GM12878 (cell line): ENCODE measurements at regions not wholly inside any gene's neighbourhood (a gene's known extent, or its start where the extent isn't known, plus 50 kb on each side); places are given as distances from the start of the nearest gene placed in this dataset.

Source experiments
- ATF3 ChIP-seq: IDR thresholded peaks from 2 replicates; pipeline ENCODE4 v1.6.1; 2011; ENCODE audit warnings: low read depth, mild to moderate bottlenecking, low read length, moderate library complexity, borderline replicate concordance; ENCODE audit errors: extremely low read depth
- BCL3 ChIP-seq: IDR thresholded peaks from 2 replicates; pipeline ENCODE4 v1.6.1; 2011; ENCODE audit warnings: borderline replicate concordance, low read depth, mild to moderate bottlenecking, moderate library complexity, low read length; ENCODE audit not compliant: insufficient read depth, poor library complexity, severe bottlenecking
- BRCA1 ChIP-seq: IDR thresholded peaks from 2 replicates; pipeline ENCODE4 v1.6.1; 2011; ENCODE audit warnings: low read depth, low read length, improper control_type of control experiment
- CHD1 ChIP-seq: IDR thresholded peaks from 2 replicates; pipeline ENCODE4 v1.6.1; 2012; ENCODE audit warnings: low read depth, low read length, improper control_type of control experiment
- CTCF ChIP-seq, 3 experiments: IDR thresholded peaks in 2 of 3; conservative IDR thresholded peaks in 1 of 3; 2 replicates each; pipeline ENCODE4 v1.5.1; 2011; ENCODE audit warnings: low read depth in 3 of 3, low read length in 3 of 3, mild to moderate bottlenecking in 3 of 3, control low read depth in 2 of 3, moderate library complexity in 2 of 3, inconsistent platforms in 1 of 3, mixed read lengths in 1 of 3; ENCODE audit not compliant: control insufficient read depth in 2 of 3, insufficient read depth in 1 of 3; ENCODE audit errors: extremely low read depth in 1 of 3
- HDAC6 ChIP-seq: fragments of 200-600 bp; sonication (generic); IDR thresholded peaks from one replicate; pipeline ENCODE4 v1.8.0; 2017; ENCODE audit warnings: antibody characterized with exemption; ENCODE audit not compliant: unreplicated experiment
- MAX ChIP-seq: IDR thresholded peaks from 2 replicates; pipeline ENCODE4 v1.6.1; 2012; ENCODE audit warnings: low read depth, low read length, improper control_type of control experiment
- NKRF ChIP-seq: fragments of 450-650 bp; conservative IDR thresholded peaks from 2 replicates; pipeline ENCODE4 v1.6.1; 2017; ENCODE audit warnings: mild to moderate bottlenecking, moderate library complexity
- POLR2A ChIP-seq: IDR thresholded peaks from 2 replicates; pipeline ENCODE4 v1.6.1; 2011; ENCODE audit warnings: low read depth, mild to moderate bottlenecking, low read length
- POLR2AphosphoS5 ChIP-seq: IDR thresholded peaks from 2 replicates; pipeline ENCODE4 v1.6.1; 2011; ENCODE audit warnings: mild to moderate bottlenecking, low read length, inconsistent platforms
- RELB ChIP-seq: fragments of 450-650 bp; IDR thresholded peaks from 2 replicates; pipeline ENCODE4 v1.6.1; 2017; ENCODE audit warnings: low read depth, mild to moderate bottlenecking, moderate library complexity
- SRF ChIP-seq, 2 experiments: IDR thresholded peaks; 2 replicates each; pipeline ENCODE4 v1.6.1; 2011; ENCODE audit warnings: low read depth in 2 of 2, low read length in 2 of 2, mild to moderate bottlenecking in 1 of 2, moderate library complexity in 1 of 2

- no peak for TF ChIP-seq HDAC6
- TF ChIP-seq POLR2AphosphoS5: no peak
- TF ChIP-seq SRF (IDR thresholded peaks at IDR 0.05; ENCODE audit: low read depth in 2 of 2, low read length in 2 of 2): no peak
- TF ChIP-seq CTCF (IDR thresholded peaks at IDR 0.05 in 2 of 3, conservative IDR thresholded peaks at IDR 0.05 in 1 of 3; ENCODE audit: control insufficient read depth in 2 of 3, extremely low read depth in 1 of 3, insufficient read depth in 1 of 3, low read depth in 3 of 3, low read length in 3 of 3): no peak
- no peak for TF ChIP-seq RELB
- TF ChIP-seq MAX: no peak
- TF ChIP-seq POLR2A: no peak
- TF ChIP-seq BRCA1: no peak
- no peak for TF ChIP-seq BCL3
- TF ChIP-seq ATF3: no peak
- TF ChIP-seq NKRF: no peak
- no peak for TF ChIP-seq CHD1
Measured at GRCh38 chr12:87332987-87333726, 696.0 kb downstream of the C12orf50 start.
